GM18868 (cell line): ENCODE measurements at regions not wholly inside any gene's neighbourhood (a gene's known extent, or its start where the extent isn't known, plus 50 kb on each side); places are given as distances from the start of the nearest gene placed in this dataset.

ENCODE experiments used
- ATAC-seq: cut with Tn5 transposase; IDR thresholded peaks from one replicate; pipeline ENCODE4 v1.9.1; 2021; ENCODE audit warnings: mild to moderate bottlenecking, moderate library complexity; ENCODE audit not compliant: unreplicated experiment

DNA sequence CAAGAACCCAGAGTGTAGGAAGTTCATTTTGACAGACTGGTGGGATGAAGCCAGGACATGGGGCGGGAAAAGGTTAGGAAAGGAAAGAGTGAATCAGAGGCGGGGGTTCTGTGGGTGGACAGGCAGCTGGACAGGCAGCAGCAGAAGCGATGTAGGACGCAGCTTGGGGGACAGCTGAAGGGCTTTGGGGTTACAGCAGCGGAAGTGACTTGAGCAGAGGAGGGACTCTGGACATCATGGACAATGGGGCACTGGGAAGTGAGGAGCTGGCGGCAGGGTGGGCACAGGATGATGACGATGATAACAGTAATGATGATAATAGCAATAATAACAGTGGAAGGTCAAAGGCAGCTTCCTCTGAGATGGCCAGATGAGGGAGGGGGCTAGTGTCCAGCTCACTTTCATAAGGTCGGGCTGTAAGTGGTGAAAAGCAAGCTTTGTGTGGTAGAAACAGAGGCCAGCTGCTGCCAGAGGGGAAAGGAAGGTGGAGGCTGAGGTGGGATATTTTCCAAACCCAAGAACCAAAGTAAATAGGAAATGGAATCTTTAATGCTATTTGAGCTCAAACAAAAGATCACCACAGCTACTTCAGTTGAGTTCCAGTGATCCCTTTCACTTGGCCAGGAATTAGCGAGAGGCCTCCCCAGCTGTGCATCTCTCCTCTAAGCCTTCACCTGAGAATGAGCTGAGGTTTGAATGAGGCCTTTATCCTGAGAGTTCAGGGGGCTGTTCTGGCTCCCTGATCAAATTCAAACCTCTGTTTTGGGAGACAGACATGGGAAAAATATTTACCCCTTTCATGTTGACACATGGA, 433.5 kb downstream of the DHX35 start:
- ATAC-seq = no peak

DNA sequence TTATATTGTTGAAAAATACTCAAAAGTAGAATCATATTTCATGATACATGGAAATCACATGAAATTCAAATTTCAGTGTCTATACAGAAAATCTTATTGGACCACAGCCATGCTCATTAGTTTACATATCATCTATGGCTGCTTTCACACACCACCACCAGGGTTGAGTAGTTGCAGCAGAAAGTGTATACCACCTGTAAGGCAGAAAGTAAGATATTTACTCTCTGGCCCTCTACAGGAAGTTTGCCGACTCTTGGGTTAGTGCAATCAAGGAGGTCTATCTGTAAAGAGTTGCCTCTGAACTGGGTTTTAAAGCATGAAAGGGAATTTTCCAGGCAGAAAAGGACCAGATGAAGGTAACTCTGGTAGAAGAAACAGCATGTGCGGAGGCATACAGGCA, 432.3 kb downstream of the DHX35 start:
- no peak for ATAC-seq

DNA sequence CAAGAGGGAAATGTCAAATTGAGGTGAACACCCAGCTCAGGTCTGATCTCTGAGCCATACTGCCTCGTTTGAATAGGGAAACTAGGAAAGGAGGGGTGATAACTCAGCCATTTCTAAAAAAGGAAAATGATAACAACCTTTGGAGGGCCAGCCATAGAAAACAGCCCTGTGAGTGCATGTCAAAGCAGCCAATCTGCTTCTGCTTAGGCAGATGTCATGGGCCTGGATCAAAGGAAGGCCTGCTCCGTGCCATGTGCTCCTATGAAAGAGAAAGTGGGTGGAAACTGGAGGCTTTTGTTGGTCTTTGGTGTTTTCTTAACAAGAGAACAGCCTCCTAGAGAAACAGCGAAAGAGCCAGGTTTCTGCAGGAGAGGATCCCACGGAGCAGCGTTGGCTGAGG, 428.0 kb downstream of the DHX35 start:
- ATAC-seq = no peak

DNA sequence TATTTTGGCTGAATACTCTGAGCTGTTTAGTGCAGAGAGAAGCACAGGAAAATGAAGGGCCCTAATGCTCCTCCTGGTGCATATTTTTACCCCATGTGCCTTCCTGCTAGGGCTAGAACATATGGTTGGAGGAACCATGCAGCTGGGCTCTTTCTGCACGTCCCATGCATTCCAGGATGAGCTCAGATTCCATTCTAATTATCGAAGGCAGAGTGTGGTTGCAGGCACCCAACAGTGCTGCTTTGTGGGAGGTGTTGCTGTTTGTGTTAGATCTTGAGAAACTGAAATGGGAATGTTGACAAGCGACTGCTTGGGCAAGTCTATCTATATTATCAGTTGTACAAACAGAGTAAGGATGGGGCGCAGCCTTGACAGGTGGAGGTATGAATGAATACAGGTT, 419.5 kb downstream of the DHX35 start:
- no peak for ATAC-seq

DNA sequence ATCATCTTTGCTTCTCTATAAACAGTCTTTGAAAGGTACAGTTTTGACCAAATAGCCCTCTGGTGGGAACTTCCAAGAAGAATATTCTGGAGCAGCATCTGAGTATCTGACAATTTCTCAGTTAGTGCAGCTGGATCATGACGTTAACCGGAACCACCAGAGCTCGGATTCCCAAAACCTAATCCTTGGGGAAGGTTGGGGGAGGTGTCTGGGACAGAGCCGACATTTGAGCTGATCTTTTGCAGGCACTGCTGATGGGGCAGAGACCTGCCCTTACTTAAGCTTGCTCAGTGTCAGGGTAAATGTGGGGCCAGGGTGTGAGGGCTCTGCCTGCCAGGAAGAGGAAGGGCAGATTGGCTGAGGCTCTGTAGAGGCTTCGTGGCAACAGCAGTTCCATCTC, 416.6 kb downstream of the DHX35 start:
- ATAC-seq = no peak

DNA sequence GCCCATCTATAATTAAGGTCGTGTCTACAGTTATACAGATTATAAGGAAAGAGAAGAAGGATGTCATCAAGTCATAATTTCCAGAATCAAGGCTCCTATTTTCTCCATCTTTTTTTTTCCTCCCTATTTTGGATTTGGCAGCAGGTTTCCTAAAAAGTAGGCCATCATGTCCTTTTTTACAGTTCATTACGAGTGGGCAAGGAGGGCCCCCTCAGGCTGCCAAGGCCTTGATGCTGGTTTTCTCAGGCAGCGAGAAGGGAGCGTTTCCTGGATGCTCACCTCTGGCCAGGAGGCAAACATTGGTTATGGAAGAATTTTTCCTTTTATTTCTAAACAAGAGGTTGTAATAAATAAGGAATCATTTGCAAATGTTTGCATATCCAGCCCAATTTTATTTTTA, 414.6 kb downstream of the DHX35 start:
- no peak for ATAC-seq

DNA sequence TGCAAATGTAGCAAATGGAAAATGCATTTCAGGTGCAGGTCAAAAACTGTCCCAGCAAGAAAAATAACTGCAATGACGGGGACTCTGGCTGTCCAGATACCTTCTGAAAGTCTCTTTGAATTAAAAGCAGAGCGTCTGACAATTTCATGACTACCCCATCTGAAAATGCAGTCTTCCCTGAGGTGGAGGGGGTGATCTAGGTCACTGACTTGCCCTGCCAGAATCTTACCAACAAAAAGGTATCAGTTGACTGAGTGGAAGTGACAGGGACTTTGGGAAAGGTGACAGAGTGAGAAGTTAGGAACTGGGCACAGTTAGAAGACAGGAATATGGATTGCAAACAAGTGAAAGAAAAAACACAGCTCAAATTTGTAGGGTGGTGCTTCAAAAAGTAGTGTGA, 402.2 kb downstream of the DHX35 start:
- no peak for ATAC-seq

DNA sequence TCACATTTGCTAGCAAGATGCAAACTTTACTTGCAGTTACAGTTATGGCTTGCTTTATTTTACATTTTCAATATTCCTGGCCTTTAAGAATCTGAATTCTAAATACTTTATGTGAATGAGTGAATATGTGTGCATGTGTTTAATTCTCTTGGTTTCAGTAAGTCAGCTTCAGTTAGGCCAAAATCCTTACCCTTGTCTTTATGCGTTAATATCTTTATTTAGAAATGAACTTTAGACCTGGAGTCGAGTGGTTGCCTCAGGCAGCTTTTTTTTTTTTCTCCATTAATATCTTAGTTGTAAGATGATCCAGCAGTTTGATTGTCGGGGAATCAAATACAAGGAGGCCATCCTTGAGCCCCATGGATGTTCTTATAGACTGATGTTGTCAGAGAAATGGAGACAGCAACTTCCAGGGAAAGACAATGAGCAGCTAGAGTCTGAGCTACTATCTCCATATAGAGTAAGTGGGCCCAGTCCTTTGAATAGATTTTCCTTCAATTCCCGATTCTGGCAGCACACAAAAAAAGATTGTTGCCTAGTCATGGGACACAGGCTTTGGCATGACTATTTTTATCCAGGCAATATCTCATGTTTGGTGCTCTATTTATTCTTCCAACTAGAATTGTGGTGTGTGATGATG, 398.0 kb downstream of the DHX35 start:
- no peak for ATAC-seq

DNA sequence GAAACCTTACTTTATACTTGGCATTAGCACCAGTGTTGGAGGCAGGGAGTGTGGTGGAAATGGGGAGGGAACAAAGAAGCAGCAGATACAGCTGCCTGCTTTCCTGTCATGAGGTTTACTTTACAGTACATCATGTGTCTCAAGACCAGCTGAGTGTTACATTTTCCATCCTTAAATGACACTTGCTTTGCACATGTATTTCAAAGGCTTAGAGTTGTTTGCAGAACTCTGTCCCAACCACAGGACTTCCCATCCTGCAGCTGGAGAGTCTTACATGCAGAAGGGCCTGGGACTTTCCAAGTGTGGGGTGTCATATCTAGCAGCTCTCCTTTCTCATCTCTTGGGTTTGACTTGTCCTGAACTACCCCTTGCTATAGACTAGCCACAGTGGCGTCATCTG, 395.9 kb downstream of the DHX35 start:
- peak; percentile 86 for ATAC-seq

DNA sequence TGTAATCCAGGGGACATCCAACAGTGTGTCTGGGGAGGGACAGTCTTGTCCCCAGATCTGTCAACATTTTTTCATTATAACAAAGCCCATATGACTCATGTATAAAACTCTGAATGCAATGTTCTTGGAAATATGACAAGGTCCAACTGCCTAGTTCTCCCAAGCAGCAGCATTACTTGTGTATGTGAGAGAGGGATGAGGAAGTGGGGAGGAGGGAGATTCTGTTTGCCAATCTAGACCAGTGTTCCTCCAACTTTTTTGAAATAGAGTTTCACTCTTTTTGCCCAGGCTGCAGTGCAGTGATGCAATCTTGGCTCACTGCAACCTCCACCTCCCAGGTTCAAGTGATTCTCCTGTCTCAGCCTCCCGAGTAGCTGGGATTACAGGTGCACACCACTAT, 394.8 kb downstream of the DHX35 start:
- ATAC-seq = no peak

DNA sequence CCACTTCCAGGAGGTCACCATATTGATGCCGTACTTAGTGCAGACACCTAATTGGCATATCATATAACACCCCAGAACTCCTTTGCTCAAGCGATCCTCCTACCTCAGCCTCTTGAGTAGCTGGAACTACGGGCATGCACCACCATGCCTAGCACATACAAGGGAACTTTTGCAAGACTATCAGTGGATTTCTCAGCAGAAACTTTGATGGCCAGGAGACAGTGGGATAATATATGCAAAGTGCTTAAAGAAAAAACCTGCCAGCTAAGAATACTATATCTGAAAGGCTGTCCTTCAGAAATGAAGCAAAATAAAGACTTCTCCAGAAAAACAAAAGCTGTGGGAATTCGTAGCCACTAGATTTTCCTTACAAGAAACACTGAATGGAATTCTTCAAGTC, 387.1 kb downstream of the DHX35 start:
- ATAC-seq = no peak

DNA sequence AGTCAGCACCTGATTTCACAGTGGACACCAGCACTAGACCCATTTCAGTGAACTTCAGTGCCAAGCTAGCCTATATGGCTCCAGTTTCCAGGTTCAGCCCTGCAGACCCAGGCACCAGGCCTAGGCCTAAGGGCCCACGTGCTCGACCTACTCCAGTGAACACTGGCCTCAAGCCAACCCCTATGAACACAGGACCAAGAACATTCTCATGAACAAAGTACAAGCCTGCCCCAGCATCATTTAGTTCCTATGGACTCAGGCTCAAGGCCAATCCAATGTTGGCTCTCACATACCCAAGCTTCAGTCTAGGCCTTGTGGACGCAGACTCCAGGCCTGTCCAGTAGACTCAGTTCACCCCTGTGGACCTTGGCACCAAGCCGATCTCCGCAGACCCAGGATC, 385.5 kb downstream of the DHX35 start:
- no peak for ATAC-seq

DNA sequence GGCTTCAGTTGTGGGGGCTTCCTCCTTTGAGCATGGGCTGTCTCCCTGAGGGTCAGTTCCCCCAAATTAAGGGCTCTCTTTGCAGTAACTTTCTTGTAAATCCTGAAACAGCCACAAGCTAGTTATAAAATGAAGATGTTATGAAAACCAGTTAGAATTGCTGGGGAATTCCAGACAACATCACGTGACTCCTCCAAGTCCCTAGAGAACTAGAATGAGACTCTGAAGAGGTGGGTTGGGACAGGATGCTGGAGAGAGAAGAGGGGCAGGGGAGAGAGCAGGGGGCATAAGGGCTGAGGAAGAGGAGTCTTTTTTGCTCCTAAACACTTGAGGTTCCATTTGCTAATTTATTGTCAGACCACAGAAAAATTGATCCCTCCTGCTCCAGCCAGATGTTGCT, 380.3 kb downstream of the DHX35 start:
- ATAC-seq = no peak

DNA sequence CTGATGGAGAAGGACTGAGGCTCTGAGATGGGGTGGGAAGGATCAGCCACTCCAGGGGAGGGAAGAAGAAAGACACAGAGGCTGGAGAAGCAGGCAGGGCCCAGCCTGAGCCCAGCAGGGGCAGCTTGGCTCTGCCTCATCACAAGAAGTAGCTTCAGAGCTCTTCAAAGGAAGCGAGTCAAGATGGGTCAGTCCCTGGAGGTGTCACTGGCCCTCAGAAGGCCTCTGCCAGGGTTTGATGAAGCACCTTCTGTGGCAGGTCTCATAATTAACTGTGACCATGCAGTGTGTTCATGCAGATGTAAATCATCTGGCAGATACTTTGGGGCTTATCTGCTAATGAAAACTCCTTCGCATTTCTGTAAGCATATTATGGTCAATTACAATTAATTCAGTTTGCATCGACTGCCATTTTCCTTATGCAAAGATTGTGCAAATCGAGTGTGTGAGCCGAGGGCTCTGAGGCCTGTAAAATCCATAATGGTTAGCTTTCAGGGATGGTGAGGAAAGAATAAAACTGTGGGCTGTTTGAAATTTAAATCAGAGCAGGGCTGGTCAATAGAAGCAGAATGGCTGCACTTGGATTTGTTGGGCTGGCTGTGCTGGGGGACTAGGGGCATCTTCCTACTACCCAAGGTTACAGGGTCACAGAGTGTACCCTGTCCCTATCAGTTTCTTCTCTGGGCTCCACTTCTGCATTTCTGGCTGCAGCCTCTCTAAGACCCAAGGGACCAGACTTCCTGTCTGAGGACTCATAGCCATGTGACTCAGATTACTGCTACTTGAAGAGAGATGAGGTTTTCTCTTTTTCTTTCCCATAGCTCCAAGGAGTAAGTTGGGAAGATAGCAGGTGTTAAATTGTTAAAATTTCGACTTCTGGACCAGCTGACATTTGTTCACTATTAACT, 376.6 kb downstream of the DHX35 start:
- peak; percentile 97 for ATAC-seq

DNA sequence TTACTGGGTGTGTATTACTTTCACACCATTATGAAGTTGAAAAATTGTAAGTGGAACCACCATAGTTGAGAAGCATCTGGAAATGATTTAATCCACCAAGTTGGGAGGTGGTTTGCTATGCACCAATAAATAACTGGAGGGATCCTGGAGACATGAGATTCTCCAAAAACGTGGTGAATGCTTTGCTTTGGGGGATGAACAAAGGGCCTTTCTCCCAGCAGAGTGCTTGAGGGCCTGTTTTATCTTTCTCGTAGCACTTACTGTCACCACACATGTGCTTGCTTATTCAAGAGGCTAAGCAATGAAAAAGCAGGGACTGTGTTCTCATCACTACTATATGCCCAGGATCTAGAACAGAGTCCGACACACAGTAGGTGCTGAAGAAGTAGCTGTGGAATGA, 371.1 kb downstream of the DHX35 start:
- no peak for ATAC-seq

DNA sequence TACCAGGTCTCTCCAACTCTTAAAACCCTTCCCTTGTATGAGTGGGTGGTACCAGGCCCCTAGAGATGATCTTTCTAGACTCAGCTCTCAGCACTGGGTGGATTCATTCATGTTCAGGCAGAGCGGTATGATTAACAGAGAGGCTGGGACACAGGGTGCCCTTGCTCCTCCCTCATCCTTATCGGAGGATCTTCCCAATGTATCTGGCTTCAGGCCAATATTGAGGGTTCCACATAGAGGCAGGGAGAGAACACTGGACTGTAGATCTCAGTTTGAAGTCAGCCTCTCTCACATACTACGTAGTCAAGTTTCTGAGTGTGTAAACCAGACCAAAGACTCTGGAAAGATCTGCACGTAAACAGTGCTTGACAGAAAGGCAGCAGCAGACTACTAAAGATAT, 366.2 kb downstream of the DHX35 start:
- ATAC-seq = no peak

DNA sequence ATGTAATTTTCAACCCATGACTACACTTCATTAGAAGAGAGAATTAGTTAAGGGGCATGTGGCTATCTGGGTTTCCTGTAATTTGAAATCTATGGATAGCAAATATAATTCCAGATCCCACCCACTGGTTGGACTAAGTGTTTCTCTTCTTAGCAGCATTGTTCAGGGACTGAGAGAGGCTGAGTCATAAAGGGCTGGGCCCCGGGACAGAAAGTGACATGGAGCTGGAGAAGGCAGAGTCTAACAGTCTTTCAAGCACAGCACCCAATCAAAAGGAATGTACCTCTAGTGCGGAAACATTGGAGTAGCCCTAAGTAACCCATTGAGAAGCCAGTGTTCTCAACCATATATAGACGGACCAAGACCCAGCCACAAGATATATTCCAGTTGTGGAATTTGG, 363.9 kb downstream of the DHX35 start:
- ATAC-seq = no peak

DNA sequence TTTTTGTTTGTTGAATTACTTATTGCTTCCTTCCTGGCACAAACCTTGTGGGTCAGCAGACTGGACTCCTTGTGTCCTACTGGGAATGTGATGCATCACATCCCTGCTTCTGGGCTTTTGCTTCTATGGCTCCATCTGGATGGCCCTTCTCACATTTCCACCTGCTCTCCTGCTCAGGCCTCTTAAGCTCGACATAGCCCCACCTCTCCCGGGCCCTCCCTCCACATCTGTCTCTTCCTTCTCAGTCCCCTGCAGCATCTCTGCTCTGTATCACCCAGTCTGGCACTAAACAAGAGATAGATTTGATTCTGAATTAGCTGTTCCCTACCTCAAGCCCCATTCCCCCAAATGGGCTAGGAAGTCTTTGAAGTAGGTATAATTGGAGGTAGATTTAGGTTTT, 356.8 kb downstream of the DHX35 start:
- ATAC-seq = no peak

DNA sequence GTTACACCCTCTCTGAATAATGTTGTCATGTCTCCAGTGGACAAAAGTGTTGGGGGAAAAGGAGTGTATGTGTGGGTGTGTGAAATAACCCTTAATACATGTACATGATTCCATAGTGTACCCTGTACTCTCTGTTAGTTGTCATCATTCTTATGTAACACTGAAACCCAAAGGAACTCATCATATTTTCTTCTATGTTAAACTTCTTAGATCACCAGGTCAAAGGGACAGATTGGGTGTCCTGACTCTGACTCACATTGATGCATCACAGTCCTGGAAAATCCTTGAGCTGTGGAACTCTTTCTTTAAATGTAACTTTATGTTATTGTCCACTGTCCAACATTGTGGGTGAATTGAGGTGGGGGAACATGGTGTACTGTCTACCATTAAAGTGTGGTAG, 350.5 kb downstream of the DHX35 start:
- no peak for ATAC-seq

DNA sequence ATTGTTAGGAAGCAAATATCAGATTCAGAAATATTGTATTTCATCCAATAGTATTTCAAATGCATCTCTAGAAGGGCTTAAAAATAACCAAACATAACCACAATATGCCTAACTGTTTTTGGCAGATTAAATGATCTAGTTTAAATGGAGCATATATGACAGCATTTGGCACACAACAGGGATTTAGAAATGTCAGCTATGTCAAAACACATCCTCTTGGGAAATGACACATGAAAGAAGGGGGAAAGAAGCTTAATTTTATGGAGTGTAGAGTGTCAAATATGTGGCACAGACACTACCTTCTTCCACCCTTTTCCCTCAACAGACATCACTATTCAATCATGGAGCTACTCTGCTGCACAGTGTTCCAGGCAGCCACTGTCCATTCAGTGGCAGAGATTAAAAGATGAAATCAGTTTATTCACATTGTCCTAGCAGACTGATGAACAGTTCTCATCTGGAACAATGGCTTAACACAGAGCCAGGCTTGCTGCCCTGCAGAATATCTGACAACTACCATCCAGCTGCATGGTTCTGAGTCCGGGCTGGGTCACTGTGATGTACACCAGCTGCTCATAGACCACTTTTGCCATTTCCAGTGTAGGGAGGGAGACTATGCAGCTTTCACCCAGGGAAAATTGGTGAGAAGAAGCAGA, 349.8 kb downstream of the DHX35 start:
- ATAC-seq = no peak

DNA sequence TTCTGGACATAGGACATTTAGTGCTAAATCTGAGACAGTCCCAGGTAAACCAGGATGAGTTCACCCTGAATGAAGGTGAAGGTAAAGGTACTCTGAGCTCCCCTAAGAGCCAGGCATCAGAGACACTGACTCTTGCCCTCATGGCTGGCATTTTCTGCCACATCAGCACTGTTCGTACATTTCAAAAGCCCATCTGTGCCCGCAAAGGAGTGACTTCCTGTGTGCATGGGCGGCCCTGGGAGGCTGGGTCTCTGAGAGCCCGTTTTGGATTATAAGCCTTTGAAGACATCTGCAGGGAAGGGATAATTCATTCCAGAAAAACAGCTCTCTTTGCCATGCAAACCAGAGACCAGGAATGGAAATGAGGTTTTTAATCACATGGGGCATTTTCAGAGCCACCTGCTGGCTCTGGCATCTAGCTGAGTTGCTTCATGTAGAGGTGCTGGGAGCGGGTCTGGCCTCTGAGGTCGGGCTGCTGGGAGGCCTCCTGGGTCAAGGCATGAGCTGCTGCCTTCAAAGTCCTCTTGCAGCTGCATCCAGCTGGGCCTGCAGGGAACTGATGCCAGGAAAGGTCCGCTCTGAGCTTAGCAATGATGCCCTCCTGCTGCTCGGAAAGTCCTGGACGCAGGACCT, 348.3 kb downstream of the DHX35 start:
- no peak for ATAC-seq
